Transverse colon (tissue), 3 donors: ENCODE measurements at regions not wholly inside any gene's neighbourhood (a gene's known extent, or its start where the extent isn't known, plus 50 kb on each side); places are given as distances from the start of the nearest gene placed in this dataset.

Experiments used
- CTCF ChIP-seq, 5 experiments: fragments of 200-600 bp in 3 of 5; fragments of 450-650 bp in 2 of 5; sonication (generic) in 3 of 5; IDR thresholded peaks; 1 replicate in 2 of 5; 2 replicates in 3 of 5; pipeline ENCODE4 v1.5.1; 2016 to 2017; ENCODE audit warnings: antibody characterized with exemption in 5 of 5, inconsistent platforms in 3 of 5, mild to moderate bottlenecking in 2 of 5, moderate library complexity in 1 of 5
- POLR2A ChIP-seq: fragments of 450-650 bp; IDR thresholded peaks from one replicate; pipeline ENCODE4 v1.6.1; 2016; ENCODE audit warnings: antibody characterized with exemption, mild to moderate bottlenecking, moderate library complexity

- no peak for TF ChIP-seq CTCF (IDR thresholded peaks at IDR 0.05)
- TF ChIP-seq POLR2A, result no peak
Measured at GRCh38 chr20:1813674-1814635, 81.3 kb upstream of the SIRPA start.
